Breast epithelium (tissue), 3 donors: ENCODE measurements at regions not wholly inside any gene's neighbourhood (a gene's known extent, or its start where the extent isn't known, plus 50 kb on each side); places are given as distances from the start of the nearest gene placed in this dataset.

Source experiments
- POLR2A ChIP-seq: fragments of 450-650 bp; IDR thresholded peaks from one replicate; pipeline ENCODE4 v1.6.1; 2016; ENCODE audit warnings: antibody characterized with exemption, mild to moderate bottlenecking, moderate library complexity
- TF ChIP-seq, protein P1 (sequence below), 3 donors: fragments of 450-650 bp; IDR thresholded peaks; one replicate each; pipeline ENCODE4 v1.5.1; 2016 to 2017; ENCODE audit warnings: antibody characterized with exemption in 3 of 3, mild to moderate bottlenecking in 3 of 3, moderate library complexity in 3 of 3

DNA sequence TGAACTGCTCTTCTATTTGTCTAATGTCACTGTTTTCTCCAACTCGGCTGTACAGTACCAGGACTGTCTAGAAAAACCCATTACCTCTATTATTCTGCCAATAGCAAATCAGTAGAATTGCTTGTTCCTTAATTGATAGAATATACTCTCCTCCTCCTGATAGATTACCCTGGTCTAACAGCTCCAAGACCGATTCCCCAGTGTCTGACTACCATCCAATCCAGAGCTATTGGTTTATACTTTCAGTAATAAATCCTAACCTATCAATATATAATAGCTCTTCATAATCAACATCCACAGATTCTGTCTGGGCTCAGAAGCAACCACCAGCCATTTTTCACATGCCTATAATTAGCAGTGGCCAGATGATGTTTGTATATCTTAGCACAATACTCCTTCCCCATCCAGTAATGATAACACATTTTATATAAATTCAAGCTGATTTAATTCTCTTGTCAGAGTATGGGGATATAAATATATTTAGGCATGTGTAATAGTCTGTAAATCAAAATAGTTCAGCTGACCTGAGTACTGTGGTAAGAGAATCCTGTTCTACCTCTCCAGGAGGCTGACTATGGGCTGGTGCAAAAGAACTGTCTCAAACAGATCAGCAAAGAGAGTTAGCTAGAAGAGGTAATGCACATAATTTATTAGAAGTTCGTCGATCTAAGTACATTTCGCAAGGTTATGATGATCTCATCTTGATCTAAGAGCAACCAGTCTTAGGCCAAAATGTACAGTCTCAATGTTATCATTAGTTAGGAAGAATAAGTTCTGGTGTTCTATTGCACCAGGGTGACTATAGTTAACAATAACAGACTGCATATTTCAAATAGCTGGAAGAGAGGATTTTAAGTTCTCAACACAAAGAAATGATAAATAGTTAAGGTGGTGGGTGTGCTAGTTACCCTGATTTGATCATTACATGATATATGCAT is 193.4 kb downstream of the SHOX2 start:
- TF ChIP-seq, protein P1, sequence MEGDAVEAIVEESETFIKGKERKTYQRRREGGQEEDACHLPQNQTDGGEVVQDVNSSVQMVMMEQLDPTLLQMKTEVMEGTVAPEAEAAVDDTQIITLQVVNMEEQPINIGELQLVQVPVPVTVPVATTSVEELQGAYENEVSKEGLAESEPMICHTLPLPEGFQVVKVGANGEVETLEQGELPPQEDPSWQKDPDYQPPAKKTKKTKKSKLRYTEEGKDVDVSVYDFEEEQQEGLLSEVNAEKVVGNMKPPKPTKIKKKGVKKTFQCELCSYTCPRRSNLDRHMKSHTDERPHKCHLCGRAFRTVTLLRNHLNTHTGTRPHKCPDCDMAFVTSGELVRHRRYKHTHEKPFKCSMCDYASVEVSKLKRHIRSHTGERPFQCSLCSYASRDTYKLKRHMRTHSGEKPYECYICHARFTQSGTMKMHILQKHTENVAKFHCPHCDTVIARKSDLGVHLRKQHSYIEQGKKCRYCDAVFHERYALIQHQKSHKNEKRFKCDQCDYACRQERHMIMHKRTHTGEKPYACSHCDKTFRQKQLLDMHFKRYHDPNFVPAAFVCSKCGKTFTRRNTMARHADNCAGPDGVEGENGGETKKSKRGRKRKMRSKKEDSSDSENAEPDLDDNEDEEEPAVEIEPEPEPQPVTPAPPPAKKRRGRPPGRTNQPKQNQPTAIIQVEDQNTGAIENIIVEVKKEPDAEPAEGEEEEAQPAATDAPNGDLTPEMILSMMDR (IDR thresholded peaks at IDR 0.05), result no peak
- TF ChIP-seq POLR2A, result no peak
